Fibroblast of skin of left quadriceps (primary cell): ENCODE measurements at regions not wholly inside any gene's neighbourhood (a gene's known extent, or its start where the extent isn't known, plus 50 kb on each side); places are given as distances from the start of the nearest gene placed in this dataset.

Experiments
- DNase-seq, 2 experiments: peaks; one replicate each; pipeline ENCODE4 v3.0.0-alpha.2; 2013; ENCODE audit warnings: low read depth in 2 of 2

GRCh38 chr5:4639946-4640345, 500.2 kb upstream of the ADAMTS16 start:
- DNase-seq, result no peak

DNA sequence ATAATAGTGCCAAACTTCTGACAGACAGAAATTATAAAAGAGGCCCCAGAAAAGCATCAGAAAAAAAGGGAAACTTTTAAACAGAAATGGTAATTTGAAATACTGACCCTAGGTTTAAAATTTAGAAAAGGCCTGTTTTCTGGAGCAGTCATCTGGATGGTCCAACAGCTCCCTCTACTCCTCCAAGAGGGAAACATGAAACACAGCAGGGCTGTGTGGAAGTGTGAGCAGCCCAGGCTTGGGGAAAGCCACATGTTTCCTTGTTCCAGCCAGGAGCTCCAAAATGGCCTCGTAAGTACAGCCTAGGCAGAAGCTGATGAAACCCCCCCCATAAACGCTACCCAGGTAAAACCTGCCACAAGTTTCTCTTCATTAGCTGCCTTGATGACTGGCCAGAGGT, 499.3 kb upstream of the ADAMTS16 start:
- no peak for DNase-seq

GRCh38 chr5:4642525-4642924, 497.6 kb upstream of the ADAMTS16 start:
- no peak for DNase-seq

GRCh38 chr5:4643190-4643589, 496.9 kb upstream of the ADAMTS16 start:
- DNase-seq, result no peak

DNA sequence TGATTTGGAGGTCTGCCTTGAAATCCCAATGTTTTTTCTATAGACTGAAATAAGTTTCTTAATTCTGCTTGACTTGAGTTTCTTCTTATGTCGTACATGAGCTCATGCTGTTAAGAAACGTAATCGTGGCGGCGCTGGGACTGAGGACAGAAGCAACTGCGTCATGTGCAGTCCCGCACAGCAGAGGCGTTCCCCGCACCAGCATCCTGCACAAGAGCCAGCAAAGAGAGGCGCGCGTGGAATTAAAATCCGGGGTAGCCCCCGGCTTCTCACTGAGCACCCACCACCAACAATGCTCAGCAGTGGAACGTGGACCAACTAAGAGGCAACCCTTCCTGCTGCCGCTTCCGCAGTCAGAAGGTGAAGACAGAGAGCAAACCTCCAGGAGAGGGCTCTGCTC, 496.2 kb upstream of the ADAMTS16 start:
- no peak for DNase-seq

DNA sequence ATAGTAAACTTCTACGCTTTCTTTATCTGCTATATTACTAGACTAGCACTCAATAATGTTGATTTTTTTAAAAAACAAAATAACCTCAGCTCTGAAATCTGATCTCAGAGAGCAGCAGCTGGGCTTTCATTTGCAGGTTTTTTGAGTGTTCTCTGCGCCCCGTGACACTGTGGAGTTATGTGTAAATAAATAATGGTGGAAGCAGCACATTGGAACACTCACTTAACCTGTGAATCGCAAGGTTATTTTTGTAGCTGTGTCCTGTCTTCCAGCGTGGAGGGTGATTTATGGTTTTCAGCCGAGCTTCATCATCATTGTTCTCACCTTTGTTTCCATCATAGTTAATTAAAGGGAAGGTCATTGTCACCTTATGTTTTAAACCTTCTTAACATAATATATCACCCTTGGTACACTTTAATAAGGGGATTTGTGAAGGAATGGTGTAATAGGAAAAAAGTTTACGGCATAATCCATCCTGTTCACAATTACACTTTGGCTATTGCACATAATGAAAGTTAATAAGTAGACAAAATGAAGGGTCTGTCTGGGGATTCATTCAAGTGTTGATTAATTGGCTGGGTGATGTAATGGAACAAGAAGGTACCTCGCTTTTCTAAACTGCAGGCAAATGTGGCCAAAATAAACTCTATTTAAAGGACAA, 493.3 kb upstream of the ADAMTS16 start:
- DNase-seq, result no peak

DNA sequence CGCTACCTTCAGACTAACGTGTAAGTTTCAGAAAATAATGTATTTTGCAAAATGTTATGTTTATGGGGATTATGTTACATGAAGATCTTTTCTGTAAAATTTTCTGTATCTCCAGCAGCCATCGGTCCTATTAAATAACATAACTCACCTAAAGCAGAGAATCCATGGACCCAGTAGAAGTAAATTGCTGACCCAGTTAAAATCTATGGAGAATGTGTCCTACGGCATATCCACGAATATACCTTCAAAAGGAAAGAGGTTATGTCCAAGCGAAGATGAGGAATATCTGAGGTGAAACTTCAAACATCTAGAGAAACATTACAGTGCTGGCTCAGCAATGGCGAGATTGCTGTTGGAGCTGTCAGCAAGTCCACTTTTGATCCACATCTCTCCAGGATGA, 492.2 kb upstream of the ADAMTS16 start:
- no peak for DNase-seq

DNA sequence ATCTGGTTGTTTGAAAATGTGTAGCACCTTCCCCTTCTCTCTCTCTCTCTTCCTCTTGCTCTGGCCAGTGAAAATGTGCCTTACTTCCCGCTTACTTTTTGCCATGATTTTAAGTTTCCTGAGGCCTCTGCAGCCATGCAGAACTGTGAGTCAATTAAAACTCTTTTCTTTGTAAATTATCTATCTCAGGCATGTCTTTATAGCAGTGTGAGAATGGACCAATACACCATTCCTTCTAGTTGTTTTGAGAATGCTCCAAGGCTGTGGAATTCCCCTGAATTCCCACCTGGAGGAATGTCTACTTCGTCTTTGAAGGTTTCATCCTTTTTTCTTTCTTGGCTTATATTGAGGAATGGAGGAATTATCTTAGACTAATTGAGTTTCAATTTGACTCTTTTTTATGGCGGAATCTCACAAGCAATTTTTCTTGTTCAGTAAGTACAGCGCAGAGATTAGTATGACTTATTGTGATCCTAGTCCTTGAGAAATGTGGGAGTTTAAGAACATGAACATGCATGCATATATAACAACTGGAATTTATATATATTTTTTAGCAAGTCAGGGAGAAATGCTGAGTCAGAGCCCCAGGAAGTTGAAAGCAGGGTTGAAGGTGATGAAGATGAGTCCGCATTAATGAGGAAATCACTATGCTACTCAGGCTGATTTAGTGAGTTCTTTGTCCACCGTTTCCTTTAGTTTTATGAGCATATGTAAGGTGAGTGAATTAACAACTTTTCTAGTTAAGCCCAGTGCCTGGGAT, 488.1 kb upstream of the ADAMTS16 start:
- DNase-seq, result no peak

- DNase-seq, result no peak
Measured at GRCh38 chr5:4653475-4653874, 486.7 kb upstream of the ADAMTS16 start.

GRCh38 chr5:4659851-4660250, 480.3 kb upstream of the ADAMTS16 start:
- DNase-seq, result no peak

- DNase-seq, result no peak
Measured at GRCh38 chr5:4661326-4661725, 478.8 kb upstream of the ADAMTS16 start.

GRCh38 chr5:4661836-4662235, 478.3 kb upstream of the ADAMTS16 start:
- DNase-seq, result no peak

DNA sequence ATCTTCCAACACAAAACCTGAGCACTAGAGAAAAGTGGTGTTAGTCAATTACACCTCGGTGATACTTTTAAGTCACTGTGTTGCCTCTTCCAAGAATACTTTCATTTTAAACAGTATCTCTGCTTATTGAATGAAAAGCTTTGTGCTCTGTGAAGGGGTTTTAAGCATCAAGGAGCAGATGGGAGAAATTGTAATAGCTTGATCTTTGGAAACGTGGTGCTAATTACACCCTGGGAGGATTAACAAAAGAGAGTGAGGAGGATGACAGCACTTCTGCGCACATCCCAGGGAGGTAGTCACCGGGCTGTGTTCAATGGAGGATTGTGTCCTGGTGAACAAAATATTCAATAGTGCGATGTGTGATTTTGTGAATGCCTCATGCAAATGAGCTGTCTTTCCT, 477.4 kb upstream of the ADAMTS16 start:
- DNase-seq, result no peak

- DNase-seq, result no peak
Measured at GRCh38 chr5:4665911-4666310, 474.2 kb upstream of the ADAMTS16 start.

DNA sequence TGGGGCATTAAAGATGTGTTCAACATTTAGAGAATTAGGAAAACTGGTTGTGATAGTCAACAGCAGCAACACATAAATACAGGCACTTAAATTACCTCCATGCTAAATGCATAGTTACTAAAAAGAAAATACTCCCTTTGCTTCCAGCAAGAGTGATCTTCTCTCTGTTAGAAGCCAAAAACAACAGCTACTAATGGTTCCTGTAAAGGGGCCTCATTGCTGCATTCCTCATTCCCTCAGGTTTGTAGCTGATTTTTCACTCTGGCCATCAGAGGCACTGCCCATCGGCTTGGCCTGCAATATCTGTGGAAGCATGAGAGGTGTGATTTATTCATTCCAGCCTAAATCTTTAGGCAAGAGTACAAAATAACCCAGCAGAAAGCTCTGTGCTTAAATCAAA, 466.0 kb upstream of the ADAMTS16 start:
- no peak for DNase-seq

DNA sequence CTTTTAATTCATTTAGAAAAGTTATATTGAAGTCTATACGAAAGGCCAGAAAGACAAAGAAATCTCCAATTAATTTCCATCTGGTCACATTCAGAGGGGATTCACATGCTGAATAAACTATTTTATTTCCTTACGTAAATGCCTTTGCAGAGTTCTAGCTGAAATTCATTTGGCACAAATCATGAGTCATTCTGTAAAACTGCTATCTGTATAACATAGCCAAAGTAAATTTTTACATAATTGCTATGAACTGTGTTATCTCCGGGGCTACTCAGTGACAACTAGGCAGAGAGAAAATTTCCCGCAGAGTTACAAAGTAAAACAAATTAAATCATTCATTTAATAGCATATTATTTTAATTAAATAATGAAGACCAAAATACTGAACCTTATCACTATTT, 463.2 kb upstream of the ADAMTS16 start:
- peak in 1 of 2 experiments; percentile 9 for DNase-seq

GRCh38 chr5:4684946-4685345, 455.2 kb upstream of the ADAMTS16 start:
- DNase-seq, result no peak

DNA sequence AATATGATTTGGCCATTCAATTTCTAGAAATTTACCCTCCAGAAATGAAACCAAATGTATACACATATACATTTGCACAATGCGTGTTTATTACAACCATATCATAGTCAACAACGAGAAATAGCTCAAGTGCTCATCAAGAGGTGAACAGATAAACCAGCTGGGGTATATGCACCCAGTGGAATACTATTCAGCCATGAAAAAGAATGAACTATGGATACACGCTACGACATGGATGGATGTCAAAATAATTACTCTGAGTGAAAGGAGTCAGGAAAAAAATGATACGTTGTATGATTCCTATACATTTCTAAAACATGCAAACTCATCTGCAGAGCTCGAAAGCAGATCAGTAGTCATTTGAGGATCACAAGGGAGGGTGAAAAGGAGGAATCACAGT, 441.5 kb upstream of the ADAMTS16 start:
- no peak for DNase-seq

- DNase-seq, result no peak
Measured at GRCh38 chr5:4699592-4699991, 440.5 kb upstream of the ADAMTS16 start.

- DNase-seq, result peak; percentile 56 to 66
Measured at GRCh38 chr5:4700069-4700468, 440.1 kb upstream of the ADAMTS16 start.

GRCh38 chr5:4700871-4701270, 439.3 kb upstream of the ADAMTS16 start:
- DNase-seq, result no peak

DNA sequence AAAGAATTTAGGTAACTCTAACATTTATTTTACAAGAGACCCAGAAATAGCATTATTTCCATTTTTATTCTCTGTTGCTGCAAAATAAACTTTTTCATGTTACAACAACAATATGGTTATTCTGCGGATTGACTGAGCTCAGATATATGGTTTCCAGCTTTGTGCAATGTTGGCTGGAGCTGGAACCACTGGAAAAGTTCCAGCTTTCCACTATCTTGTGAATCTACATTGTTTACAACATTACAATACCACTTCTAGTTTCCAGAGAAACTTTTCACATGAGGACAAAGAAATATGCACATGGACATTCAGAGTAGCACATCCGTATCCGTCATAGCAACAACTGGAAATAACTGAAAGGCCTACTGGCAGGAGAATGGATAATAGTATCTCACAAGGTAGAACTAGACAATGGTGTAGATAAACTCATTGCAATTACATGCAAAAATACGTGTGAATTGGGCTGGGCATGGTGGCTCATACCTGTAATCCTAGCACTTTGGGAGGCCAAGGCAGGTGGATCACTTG, 436.1 kb upstream of the ADAMTS16 start:
- DNase-seq, result no peak

GRCh38 chr5:4704951-4705350, 435.2 kb upstream of the ADAMTS16 start:
- no peak for DNase-seq
